ENCODE measurements at regions not wholly inside any gene's neighbourhood (a gene's known extent, or its start where the extent isn't known, plus 50 kb on each side); places are given as distances from the start of the nearest gene placed in this dataset.

- TF ChIP-seq, protein P1, sequence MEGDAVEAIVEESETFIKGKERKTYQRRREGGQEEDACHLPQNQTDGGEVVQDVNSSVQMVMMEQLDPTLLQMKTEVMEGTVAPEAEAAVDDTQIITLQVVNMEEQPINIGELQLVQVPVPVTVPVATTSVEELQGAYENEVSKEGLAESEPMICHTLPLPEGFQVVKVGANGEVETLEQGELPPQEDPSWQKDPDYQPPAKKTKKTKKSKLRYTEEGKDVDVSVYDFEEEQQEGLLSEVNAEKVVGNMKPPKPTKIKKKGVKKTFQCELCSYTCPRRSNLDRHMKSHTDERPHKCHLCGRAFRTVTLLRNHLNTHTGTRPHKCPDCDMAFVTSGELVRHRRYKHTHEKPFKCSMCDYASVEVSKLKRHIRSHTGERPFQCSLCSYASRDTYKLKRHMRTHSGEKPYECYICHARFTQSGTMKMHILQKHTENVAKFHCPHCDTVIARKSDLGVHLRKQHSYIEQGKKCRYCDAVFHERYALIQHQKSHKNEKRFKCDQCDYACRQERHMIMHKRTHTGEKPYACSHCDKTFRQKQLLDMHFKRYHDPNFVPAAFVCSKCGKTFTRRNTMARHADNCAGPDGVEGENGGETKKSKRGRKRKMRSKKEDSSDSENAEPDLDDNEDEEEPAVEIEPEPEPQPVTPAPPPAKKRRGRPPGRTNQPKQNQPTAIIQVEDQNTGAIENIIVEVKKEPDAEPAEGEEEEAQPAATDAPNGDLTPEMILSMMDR (conservative IDR thresholded peaks at IDR 0.05; ENCODE audit: low read depth) = no peak
- no peak for DNase-seq (ENCODE audit: low spot score)
- no peak overlapping the region for H3K27ac ChIP-seq
- ChIA-PET CTCF (no interaction called here), POLR2A (ENCODE audit: low non-redundant PET) (no interaction called here)
Measured at GRCh38 chr18:45260125-45260524, 355.2 kb upstream of the SLC14A2 start.

DNA sequence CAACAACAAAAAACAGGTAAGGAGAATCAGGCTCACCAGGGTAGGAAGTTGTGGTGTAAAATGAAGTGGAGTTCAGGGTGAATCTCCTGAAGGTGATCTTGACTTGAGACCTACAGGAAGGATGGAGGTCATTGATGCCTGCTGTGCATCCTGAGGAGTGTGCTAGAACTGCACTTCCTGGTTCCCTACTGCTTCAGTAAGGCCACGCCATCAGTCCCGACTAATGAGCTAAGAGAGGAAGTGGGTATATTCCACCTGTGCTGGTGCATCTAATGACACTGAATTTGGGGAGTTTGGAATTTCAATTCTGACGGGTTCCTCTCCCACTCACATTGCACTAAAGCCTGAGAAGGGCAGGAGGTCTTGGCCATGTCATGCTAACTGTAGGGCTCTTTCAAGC is 349.3 kb upstream of the SLC14A2 start:
- CTCF ChIA-PET = interaction anchor here (0.6 kb wide), 1 partner anchor 9 kb away, joined by 3 read pairs; no protein-coding TSS in a partner anchor
- TF ChIP-seq, protein P1 (conservative IDR thresholded peaks at IDR 0.05; ENCODE audit: low read depth) = no peak
- H3K27ac ChIP-seq = no peak overlapping the region
- no peak for DNase-seq (ENCODE audit: low spot score)
- POLR2A ChIA-PET (ENCODE audit: low non-redundant PET) = no interaction called here

GRCh38 chr18:45267622-45268021 is 347.7 kb upstream of the SLC14A2 start:
- TF ChIP-seq, protein P1 (conservative IDR thresholded peaks at IDR 0.05; ENCODE audit: low read depth) = no peak
- ChIA-PET POLR2A (ENCODE audit: low non-redundant PET) (no interaction called here), CTCF (interaction anchor here (1.1 kb wide), 1 partner anchor 8 kb away, joined by 3 read pairs; no protein-coding TSS in a partner anchor)
- DNase-seq (ENCODE audit: low spot score) = no peak
- no peak overlapping the region for H3K27ac ChIP-seq

GRCh38 chr18:45268583-45268982 is 346.7 kb upstream of the SLC14A2 start:
- ChIA-PET CTCF (no interaction called here), POLR2A (ENCODE audit: low non-redundant PET) (no interaction called here)
- DNase-seq (ENCODE audit: low spot score) = no peak
- H3K27ac ChIP-seq = no peak overlapping the region
- TF ChIP-seq, protein P1 (conservative IDR thresholded peaks at IDR 0.05; ENCODE audit: low read depth) = no peak

GRCh38 chr18:45270289-45270771 is 344.9 kb upstream of the SLC14A2 start:
- H3K27ac ChIP-seq = no peak overlapping the region
- ChIA-PET CTCF (interaction anchor here (0.7 kb wide), 1 partner anchor 25 kb away, joined by 3 read pairs; no protein-coding TSS in a partner anchor), POLR2A (ENCODE audit: low non-redundant PET) (no interaction called here)
- TF ChIP-seq, protein P1 (conservative IDR thresholded peaks at IDR 0.05; ENCODE audit: low read depth) = no peak
- no peak for DNase-seq (ENCODE audit: low spot score)

GRCh38 chr18:45274026-45274425 is 341.2 kb upstream of the SLC14A2 start:
- CTCF ChIA-PET = no interaction called here
- H3K27ac ChIP-seq = no peak overlapping the region
- DNase-seq (ENCODE audit: low spot score) = no peak
- TF ChIP-seq, protein P1 (conservative IDR thresholded peaks at IDR 0.05; ENCODE audit: low read depth) = no peak
- POLR2A ChIA-PET (ENCODE audit: low non-redundant PET) = no interaction called here
